ENCODE measurements at regions not wholly inside any gene's neighbourhood (a gene's known extent, or its start where the extent isn't known, plus 50 kb on each side); places are given as distances from the start of the nearest gene placed in this dataset.

DNA sequence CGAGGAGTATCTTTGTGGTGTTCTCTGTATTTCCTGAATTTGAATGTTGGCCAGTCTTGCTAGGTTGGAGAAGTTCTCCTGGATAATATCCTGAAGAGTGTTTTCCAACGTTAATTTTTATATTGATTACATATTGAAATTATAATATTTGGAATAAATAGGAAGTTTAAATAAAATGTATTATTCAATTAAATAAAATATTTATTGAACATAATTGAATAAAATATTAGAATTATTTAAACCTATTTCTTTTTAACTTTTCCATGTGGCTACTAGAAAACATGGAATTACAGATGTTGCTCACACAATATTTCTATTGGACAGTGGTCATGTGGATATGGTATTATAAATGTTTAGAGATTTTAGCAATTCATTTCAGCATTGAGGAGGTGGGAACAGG is 170.8 kb upstream of the FST start:
- no peak for TF ChIP-seq POLR2A (IDR thresholded peaks at IDR 0.05)
- TF ChIP-seq, protein P1, sequence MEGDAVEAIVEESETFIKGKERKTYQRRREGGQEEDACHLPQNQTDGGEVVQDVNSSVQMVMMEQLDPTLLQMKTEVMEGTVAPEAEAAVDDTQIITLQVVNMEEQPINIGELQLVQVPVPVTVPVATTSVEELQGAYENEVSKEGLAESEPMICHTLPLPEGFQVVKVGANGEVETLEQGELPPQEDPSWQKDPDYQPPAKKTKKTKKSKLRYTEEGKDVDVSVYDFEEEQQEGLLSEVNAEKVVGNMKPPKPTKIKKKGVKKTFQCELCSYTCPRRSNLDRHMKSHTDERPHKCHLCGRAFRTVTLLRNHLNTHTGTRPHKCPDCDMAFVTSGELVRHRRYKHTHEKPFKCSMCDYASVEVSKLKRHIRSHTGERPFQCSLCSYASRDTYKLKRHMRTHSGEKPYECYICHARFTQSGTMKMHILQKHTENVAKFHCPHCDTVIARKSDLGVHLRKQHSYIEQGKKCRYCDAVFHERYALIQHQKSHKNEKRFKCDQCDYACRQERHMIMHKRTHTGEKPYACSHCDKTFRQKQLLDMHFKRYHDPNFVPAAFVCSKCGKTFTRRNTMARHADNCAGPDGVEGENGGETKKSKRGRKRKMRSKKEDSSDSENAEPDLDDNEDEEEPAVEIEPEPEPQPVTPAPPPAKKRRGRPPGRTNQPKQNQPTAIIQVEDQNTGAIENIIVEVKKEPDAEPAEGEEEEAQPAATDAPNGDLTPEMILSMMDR (IDR thresholded peaks at IDR 0.05): no peak
- no peak for TF ChIP-seq POLR2AphosphoS5 (IDR thresholded peaks at IDR 0.05)
- no peak for DNase-seq (ENCODE audit: low spot score)
- no peaks in the 10 kb centered on the region for H3K9me3 ChIP-seq
- no peaks in the 10 kb centered on the region for H3K4me1 ChIP-seq (replicated peaks)
- no peaks in the 10 kb centered on the region for H3K36me3 ChIP-seq
- 88% methylated on average over 2 of the region's 2 CpGs for whole genome bisulfite sequencing
- no peak overlapping the region for H3K4me3 ChIP-seq
- H3K27me3 ChIP-seq (replicated peaks; ENCODE audit: insufficient read depth): no peaks in the 10 kb centered on the region
- no peak overlapping the region for H3K27ac ChIP-seq
- intact Hi-C loops (cut with DNase I): no loop called here

DNA sequence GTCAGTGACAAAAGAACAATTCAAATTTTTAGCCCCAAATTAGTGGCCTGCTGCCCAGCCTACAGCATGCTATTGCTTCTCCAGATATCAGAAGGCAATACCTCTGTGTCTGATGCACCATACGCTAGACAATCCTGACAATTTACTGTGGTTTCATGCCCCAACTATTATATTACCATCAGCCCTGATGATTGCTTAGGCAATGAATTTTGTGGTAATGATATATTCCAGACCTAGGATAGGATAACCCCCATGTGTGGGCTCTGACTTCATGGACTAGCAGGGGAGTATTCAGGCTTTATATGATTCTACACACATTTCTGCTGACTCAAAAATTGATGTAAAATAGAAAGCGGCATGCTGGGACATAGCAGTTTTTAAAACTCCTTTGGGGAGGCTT is 168.7 kb upstream of the FST start:
- intact Hi-C loops (cut with DNase I): no loop called here
- Histone ChIP-seq H3K9me3 (no peaks in the 10 kb centered on the region), H3K27me3 (replicated peaks; ENCODE audit: insufficient read depth) (no peaks in the 10 kb centered on the region), H3K27ac (no peak overlapping the region), H3K36me3 (no peaks in the 10 kb centered on the region), H3K4me3 (no peak overlapping the region), H3K4me1 (replicated peaks) (no peaks in the 10 kb centered on the region)
- TF ChIP-seq POLR2AphosphoS5 (IDR thresholded peaks at IDR 0.05) (no peak), POLR2A (IDR thresholded peaks at IDR 0.05) (no peak)
- TF ChIP-seq, protein P1 (IDR thresholded peaks at IDR 0.05): no peak
- 96% methylated on average over 2 of the region's 2 CpGs for WGBS
- no peak for DNase-seq (ENCODE audit: low spot score)

DNA sequence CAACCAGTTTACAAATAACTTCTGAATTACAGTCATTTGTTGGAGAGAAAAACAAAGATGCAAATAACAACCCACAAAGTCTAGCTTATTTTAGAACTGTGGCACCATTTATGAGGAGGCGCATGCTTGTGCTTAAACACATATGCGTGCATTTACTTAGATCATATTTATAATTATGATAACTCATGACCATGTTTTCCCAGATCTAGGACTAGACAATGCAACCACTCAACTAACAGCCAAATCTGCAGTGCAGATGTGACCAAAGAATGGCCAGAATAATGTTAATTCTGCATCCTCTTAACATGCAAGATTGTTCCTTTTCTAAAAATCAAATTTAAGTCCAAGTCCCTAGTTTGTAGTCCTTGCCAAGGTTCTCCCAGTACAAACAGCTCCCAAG is 167.3 kb upstream of the FST start:
- no peaks in the 10 kb centered on the region for H3K9me3 ChIP-seq
- no peak for TF ChIP-seq POLR2A (IDR thresholded peaks at IDR 0.05)
- H3K4me1 ChIP-seq (replicated peaks): no peaks in the 10 kb centered on the region
- no peaks in the 10 kb centered on the region for H3K36me3 ChIP-seq
- H3K27ac ChIP-seq: no peak overlapping the region
- H3K27me3 ChIP-seq (replicated peaks; ENCODE audit: insufficient read depth): no peaks in the 10 kb centered on the region
- intact Hi-C loops (cut with DNase I): no loop called here
- WGBS: 83% methylated on average over 2 of the region's 2 CpGs
- H3K4me3 ChIP-seq: no peak overlapping the region
- DNase-seq (ENCODE audit: low spot score): no peak

DNA sequence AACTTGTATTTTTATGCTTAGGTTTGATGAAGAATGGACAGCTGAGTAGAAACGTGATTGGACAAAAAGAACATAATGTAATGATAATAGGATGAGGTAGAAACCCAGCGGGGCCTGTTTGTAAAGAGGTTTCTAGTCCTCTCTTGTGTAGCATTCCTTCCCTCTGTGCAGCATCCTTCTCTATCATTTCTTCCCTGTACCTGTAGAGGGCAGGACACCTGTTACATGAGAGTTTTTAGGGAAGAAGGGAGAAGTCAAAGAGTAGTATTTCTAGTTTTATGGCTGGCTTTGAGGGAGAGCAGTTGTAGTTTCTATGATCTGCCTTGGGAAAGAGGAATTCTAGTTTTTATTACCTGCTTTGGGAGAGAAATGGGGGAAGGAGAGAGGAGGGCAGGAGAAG is 162.1 kb upstream of the FST start:
- TF ChIP-seq POLR2A (IDR thresholded peaks at IDR 0.05) (no peak), POLR2AphosphoS5 (IDR thresholded peaks at IDR 0.05) (no peak)
- TF ChIP-seq, protein P1 (IDR thresholded peaks at IDR 0.05): no peak
- no peak overlapping the region for H3K4me3 ChIP-seq
- H3K9me3 ChIP-seq: no peaks in the 10 kb centered on the region
- no peak for DNase-seq (ENCODE audit: low spot score)
- H3K27ac ChIP-seq: no peak overlapping the region
- H3K4me1 ChIP-seq (replicated peaks): no peaks in the 10 kb centered on the region
- intact Hi-C loops (cut with DNase I): no loop called here
- no peaks in the 10 kb centered on the region for H3K36me3 ChIP-seq
- H3K27me3 ChIP-seq (replicated peaks; ENCODE audit: insufficient read depth): no peaks in the 10 kb centered on the region
- 71% methylated on average over 2 of the region's 2 CpGs for WGBS

DNA sequence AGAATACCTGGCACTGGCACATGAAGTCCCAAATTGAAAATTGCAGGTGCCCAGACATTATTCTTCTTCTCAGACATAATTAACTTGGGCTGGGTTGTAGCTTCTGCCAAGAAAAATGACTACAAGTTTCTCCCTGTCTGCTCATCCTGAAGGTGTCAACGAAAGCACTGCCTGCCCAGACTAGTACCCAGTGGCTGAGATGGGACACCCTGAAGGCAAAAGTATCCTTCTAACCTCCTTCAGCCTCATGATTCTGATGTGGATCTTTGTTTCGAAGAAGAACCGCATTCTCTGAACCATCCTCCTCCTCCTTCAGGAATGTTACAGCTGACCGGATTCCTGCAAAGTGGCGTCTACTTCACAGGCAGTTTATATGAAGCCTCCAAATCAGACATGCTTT is 161.1 kb upstream of the FST start:
- H3K4me3 ChIP-seq: no peak overlapping the region
- no peak overlapping the region for H3K27ac ChIP-seq
- no peaks in the 10 kb centered on the region for H3K9me3 ChIP-seq
- TF ChIP-seq, protein P1 (IDR thresholded peaks at IDR 0.05): no peak
- no peak for TF ChIP-seq POLR2AphosphoS5 (IDR thresholded peaks at IDR 0.05)
- TF ChIP-seq POLR2A (IDR thresholded peaks at IDR 0.05): no peak
- no peak for DNase-seq (ENCODE audit: low spot score)
- 19% methylated on average over 5 of the region's 5 CpGs for WGBS
- no peaks in the 10 kb centered on the region for H3K27me3 ChIP-seq (replicated peaks; ENCODE audit: insufficient read depth)
- H3K36me3 ChIP-seq: no peaks in the 10 kb centered on the region
- H3K4me1 ChIP-seq (replicated peaks): no peaks in the 10 kb centered on the region
- intact Hi-C loops (cut with DNase I): no loop called here

Data from prostate gland (tissue), 2 donors.